ENCODE measurements at regions not wholly inside any gene's neighbourhood (a gene's known extent, or its start where the extent isn't known, plus 50 kb on each side); places are given as distances from the start of the nearest gene placed in this dataset.

DNA sequence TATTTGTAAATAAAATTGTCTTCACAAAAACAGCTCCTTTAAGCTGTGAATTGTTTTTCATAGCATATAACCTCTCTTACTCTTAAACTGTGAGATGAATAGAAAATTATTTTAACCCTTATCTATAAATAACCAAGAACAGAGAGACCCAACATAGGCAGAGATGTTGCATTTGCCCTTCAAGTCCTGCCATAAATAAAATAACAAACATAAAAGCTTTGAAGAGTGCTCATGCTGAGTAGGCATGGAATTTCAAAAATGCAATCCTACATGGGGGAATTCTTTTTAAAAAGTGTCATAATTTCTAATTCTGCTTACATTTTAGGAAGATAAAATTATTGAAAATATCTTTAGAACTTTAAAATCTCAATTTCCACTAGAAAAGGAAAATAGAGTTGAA, 124.1 kb upstream of the FERD3L start:
- no peak overlapping the region for H3K9ac ChIP-seq (ENCODE audit: control insufficient read depth, extremely low read depth, insufficient read depth, low read length)

DNA sequence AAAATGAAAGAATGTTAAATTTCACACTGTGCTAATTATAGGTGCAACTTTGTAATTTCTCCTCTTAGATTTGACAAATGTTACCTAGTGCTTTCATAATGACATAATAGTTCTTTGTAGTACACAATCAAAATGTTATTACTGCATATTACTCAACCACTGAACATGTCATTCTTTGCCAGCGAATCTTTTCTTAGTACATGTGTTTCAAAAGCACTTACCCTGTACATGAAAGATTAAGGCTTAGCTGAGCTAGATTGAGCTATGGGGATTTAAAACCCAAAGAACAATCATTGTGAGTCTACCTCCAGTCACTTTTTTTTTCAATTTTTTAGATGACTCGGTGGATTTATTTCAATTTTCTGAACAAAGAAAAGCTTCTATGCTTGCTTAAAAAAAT, 123.5 kb upstream of the FERD3L start:
- FAIRE-seq (no peak), DNase-seq (ENCODE audit: low read depth, low spot score) (no peak)
- H3K9me3 ChIP-seq (ENCODE audit: control insufficient read depth, low read depth, low read length) = no peaks in the 10 kb centered on the region
- H3K4me3 ChIP-seq (ENCODE audit: control insufficient read depth in 2 of 3, extremely low read depth in 1 of 3, insufficient read depth in 2 of 3, low read depth in 1 of 3, low read length in 3 of 3) = no peak overlapping the region
- H3K79me2 ChIP-seq (ENCODE audit: control insufficient read depth, insufficient read depth, low read length) = no peaks in the 10 kb centered on the region
- H3K4me1 ChIP-seq (ENCODE audit: control insufficient read depth, extremely low read depth, insufficient read depth, low read length) = no peaks in the 10 kb centered on the region
- H2AFZ ChIP-seq (ENCODE audit: control insufficient read depth, low read length) = no peak overlapping the region
- H3K27me3 ChIP-seq (ENCODE audit: control insufficient read depth, extremely low read depth, insufficient read depth, low read length) = no peaks in the 10 kb centered on the region
- TF ChIP-seq, protein P1, sequence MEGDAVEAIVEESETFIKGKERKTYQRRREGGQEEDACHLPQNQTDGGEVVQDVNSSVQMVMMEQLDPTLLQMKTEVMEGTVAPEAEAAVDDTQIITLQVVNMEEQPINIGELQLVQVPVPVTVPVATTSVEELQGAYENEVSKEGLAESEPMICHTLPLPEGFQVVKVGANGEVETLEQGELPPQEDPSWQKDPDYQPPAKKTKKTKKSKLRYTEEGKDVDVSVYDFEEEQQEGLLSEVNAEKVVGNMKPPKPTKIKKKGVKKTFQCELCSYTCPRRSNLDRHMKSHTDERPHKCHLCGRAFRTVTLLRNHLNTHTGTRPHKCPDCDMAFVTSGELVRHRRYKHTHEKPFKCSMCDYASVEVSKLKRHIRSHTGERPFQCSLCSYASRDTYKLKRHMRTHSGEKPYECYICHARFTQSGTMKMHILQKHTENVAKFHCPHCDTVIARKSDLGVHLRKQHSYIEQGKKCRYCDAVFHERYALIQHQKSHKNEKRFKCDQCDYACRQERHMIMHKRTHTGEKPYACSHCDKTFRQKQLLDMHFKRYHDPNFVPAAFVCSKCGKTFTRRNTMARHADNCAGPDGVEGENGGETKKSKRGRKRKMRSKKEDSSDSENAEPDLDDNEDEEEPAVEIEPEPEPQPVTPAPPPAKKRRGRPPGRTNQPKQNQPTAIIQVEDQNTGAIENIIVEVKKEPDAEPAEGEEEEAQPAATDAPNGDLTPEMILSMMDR (optimal IDR thresholded peaks at IDR 0.05 in 1 of 3, IDR thresholded peaks at IDR 0.05 in 1 of 3, conservative IDR thresholded peaks at IDR 0.05 in 1 of 3; ENCODE audit: extremely low read depth in 1 of 3, insufficient read depth in 2 of 3, low read length in 3 of 3) = no peak
- TF ChIP-seq EZH2 (IDR thresholded peaks at IDR 0.05; ENCODE audit: low read length) = no peak
- H3K9ac ChIP-seq (ENCODE audit: control insufficient read depth, extremely low read depth, insufficient read depth, low read length) = no peak overlapping the region
- H3K9me1 ChIP-seq (ENCODE audit: control insufficient read depth, extremely low read depth, insufficient read depth, low read length) = no peaks in the 10 kb centered on the region
- no peak overlapping the region for H3K4me2 ChIP-seq (ENCODE audit: control insufficient read depth, extremely low read depth, insufficient read depth, low read depth, low read length)
- H4K20me1 ChIP-seq (ENCODE audit: control insufficient read depth, extremely low read depth, insufficient read depth, low read length) = no peaks in the 10 kb centered on the region
- dilution Hi-C loops (cut with MboI; ENCODE audit: extremely low pct_ligation_motif_present, low sequenced_read_pairs) = no loop called here
- no peaks in the 10 kb centered on the region for H3K36me3 ChIP-seq (ENCODE audit: control insufficient read depth in 2 of 2, extremely low read depth in 1 of 2, insufficient read depth in 2 of 2, low read length in 2 of 2)
- H3K27ac ChIP-seq (ENCODE audit: control insufficient read depth, insufficient read depth, low read length) = no peak overlapping the region

More for the DNA sequence above, 124.1 kb upstream of the FERD3L start:
- Histone ChIP-seq H3K4me1 (ENCODE audit: control insufficient read depth, extremely low read depth, insufficient read depth, low read length) (no peaks in the 10 kb centered on the region), H3K27ac (ENCODE audit: control insufficient read depth, insufficient read depth, low read length) (no peak overlapping the region), H3K79me2 (ENCODE audit: control insufficient read depth, insufficient read depth, low read length) (no peaks in the 10 kb centered on the region), H3K9me1 (ENCODE audit: control insufficient read depth, extremely low read depth, insufficient read depth, low read length) (no peaks in the 10 kb centered on the region), H4K20me1 (ENCODE audit: control insufficient read depth, extremely low read depth, insufficient read depth, low read length) (no peaks in the 10 kb centered on the region), H3K4me2 (ENCODE audit: control insufficient read depth, extremely low read depth, insufficient read depth, low read depth, low read length) (no peak overlapping the region), H3K4me3 (ENCODE audit: control insufficient read depth in 2 of 3, extremely low read depth in 1 of 3, insufficient read depth in 2 of 3, low read depth in 1 of 3, low read length in 3 of 3) (no peak overlapping the region), H3K27me3 (ENCODE audit: control insufficient read depth, extremely low read depth, insufficient read depth, low read length) (no peaks in the 10 kb centered on the region), H3K36me3 (ENCODE audit: control insufficient read depth in 2 of 2, extremely low read depth in 1 of 2, insufficient read depth in 2 of 2, low read length in 2 of 2) (no peaks in the 10 kb centered on the region), H2AFZ (ENCODE audit: control insufficient read depth, low read length) (no peak overlapping the region), H3K9me3 (ENCODE audit: control insufficient read depth, low read depth, low read length) (no peaks in the 10 kb centered on the region)
- dilution Hi-C loops (cut with MboI; ENCODE audit: extremely low pct_ligation_motif_present, low sequenced_read_pairs) = no loop called here
- no peak for DNase-seq (ENCODE audit: low read depth, low spot score)
- FAIRE-seq = no peak
- TF ChIP-seq EZH2 (IDR thresholded peaks at IDR 0.05; ENCODE audit: low read length) = no peak
- TF ChIP-seq, protein P1 (optimal IDR thresholded peaks at IDR 0.05 in 1 of 3, IDR thresholded peaks at IDR 0.05 in 1 of 3, conservative IDR thresholded peaks at IDR 0.05 in 1 of 3; ENCODE audit: extremely low read depth in 1 of 3, insufficient read depth in 2 of 3, low read length in 3 of 3) = no peak
